ENCODE measurements at regions not wholly inside any gene's neighbourhood (a gene's known extent, or its start where the extent isn't known, plus 50 kb on each side); places are given as distances from the start of the nearest gene placed in this dataset.

DNA sequence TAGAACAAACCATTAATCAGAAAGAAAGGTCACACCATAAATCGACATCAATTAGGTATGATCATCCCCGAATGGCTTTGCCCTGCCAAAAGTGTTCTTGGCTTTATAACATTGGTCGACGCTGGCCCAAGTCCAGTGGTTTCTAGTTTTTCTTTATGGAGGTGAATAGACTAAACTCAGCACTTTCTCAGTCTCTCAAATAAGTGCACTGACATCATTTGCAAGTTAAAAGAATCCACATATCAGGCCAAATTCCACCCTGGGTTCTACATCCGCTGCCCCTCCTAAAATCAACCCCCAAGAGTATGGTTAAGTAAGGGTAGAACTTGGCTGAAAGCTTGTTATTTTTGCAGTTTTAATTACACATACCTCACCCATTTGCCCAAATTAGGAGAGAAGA lies 314.3 kb downstream of the C12orf75 start:
- intact Hi-C loops (cut with micrococcal nuclease): no loop called here
- Histone ChIP-seq H3K4me1 (ENCODE audit: control insufficient read depth in 1 of 2, insufficient read depth in 2 of 2, low read length in 2 of 2) (no peaks in the 10 kb centered on the region), H3K4me2 (ENCODE audit: low read length) (no peak overlapping the region), H3K9ac (ENCODE audit: low read length) (no peak overlapping the region), H3K79me2 (ENCODE audit: insufficient read depth, low read length) (no peaks in the 10 kb centered on the region), H3K4me3 (replicated peaks in 1 of 2; ENCODE audit: low read depth in 1 of 2, low read length in 2 of 2) (no peak overlapping the region), H3K27me3 (ENCODE audit: insufficient read depth, low read length) (no peaks in the 10 kb centered on the region), H2AFZ (ENCODE audit: low read depth, low read length, poor library complexity, severe bottlenecking) (no peak overlapping the region), H3K27ac (ENCODE audit: low read depth, low read length) (no peak overlapping the region), H3K36me3 (ENCODE audit: control insufficient read depth in 1 of 2, insufficient read depth in 2 of 2, low read length in 2 of 2) (no peaks in the 10 kb centered on the region), H4K20me1 (ENCODE audit: insufficient read depth) (no peaks in the 10 kb centered on the region), H3K9me3 (ENCODE audit: control insufficient read depth in 1 of 2, insufficient read depth in 1 of 2, low read depth in 1 of 2, low read length in 2 of 2) (no peaks in the 10 kb centered on the region), H3K9me2 (ENCODE audit: insufficient read depth) (no peaks in the 10 kb centered on the region)
- no peak for ATAC-seq
- DNase-seq (ENCODE audit: low read depth, low spot score): no peak
- RAD21 ChIA-PET (ENCODE audit: low non-redundant PET in 1 of 2, low total read pairs in 2 of 2, uncharacterized antibody in 2 of 2, unreplicated experiment in 2 of 2): no interaction called here
- POLR2A ChIA-PET: no interaction called here
- BruUV-seq (replicated peaks): no TSS peak
- no peak for TF ChIP-seq CTCF (IDR thresholded peaks at IDR 0.05 in 2 of 3, conservative IDR thresholded peaks at IDR 0.05 in 1 of 3; ENCODE audit: borderline replicate concordance in 1 of 3, insufficient read depth in 1 of 3, low read depth in 2 of 3, low read length in 2 of 3)
- TF ChIP-seq EZH2phosphoT487 (IDR thresholded peaks at IDR 0.05; ENCODE audit: borderline replicate concordance): no peak
- no peak for TF ChIP-seq RAD21 (IDR thresholded peaks at IDR 0.05; ENCODE audit: low read depth)
- TF ChIP-seq MAX (IDR thresholded peaks at IDR 0.05): no peak
- TF ChIP-seq FOSL1 (IDR thresholded peaks at IDR 0.05; ENCODE audit: low read depth): no peak
- no peak for TF ChIP-seq EGR1 (IDR thresholded peaks at IDR 0.05; ENCODE audit: low read depth)
- no peak for TF ChIP-seq SP1 (IDR thresholded peaks at IDR 0.05; ENCODE audit: low read depth)
- no peak for TF ChIP-seq REST (IDR thresholded peaks at IDR 0.05; ENCODE audit: low read depth)
- CTCF ChIA-PET: no interaction called here
